ENCODE measurements at regions not wholly inside any gene's neighbourhood (a gene's known extent, or its start where the extent isn't known, plus 50 kb on each side); places are given as distances from the start of the nearest gene placed in this dataset.
"Not testable (repeated sequence)": the region's sequence is repeated elsewhere in the genome, so short reads cannot be mapped to it uniquely, and the experiment has no call there.

DNA sequence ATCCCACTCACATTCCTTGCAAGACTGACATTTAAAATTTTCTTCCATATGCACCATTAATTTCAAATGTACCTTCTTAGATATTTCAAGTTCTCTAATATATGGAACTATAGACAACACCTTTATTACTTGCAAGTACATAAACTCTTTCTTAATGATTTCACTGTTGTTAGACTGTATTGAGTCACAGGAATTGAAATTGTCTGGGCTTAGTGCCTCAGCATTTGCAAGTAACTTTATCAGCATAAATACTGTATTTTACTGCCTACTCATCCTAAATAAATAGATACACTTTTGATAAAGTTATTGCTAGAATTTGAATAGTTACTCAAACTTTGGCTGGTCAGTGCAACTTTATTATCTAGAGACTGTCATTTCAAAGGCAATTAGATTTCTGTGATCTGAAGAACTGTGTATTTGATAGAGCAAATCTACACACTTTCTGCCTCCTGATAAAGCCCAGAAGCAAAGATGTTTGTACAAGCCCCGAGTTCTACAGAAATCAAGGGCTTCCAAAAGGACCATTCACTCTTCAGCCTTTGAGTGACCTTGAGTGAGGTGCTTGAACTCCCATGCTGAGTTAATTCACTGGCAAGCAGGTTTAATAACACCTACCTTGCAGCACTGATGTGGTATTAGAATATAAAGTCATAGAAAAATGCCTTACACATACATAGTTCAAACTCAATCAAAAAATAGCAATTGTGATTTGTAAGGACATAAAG, 91.6 kb downstream of the COX7C start:
- H3K36me3 ChIP-seq (ENCODE audit: insufficient read depth in 1 of 2, low read depth in 1 of 2): no peaks in the 10 kb centered on the region
- WGBS, 3 donors: 44 to 70% (median 64%) methylated on average over 1 of the region's 1 CpG
- no peak overlapping the region for H3K27ac ChIP-seq
- DNase-seq (no peak), ATAC-seq (no peak)
- no peak overlapping the region for H3K4me3 ChIP-seq
- no peaks in the 10 kb centered on the region for H3K9me3 ChIP-seq
- TF ChIP-seq, protein P1, sequence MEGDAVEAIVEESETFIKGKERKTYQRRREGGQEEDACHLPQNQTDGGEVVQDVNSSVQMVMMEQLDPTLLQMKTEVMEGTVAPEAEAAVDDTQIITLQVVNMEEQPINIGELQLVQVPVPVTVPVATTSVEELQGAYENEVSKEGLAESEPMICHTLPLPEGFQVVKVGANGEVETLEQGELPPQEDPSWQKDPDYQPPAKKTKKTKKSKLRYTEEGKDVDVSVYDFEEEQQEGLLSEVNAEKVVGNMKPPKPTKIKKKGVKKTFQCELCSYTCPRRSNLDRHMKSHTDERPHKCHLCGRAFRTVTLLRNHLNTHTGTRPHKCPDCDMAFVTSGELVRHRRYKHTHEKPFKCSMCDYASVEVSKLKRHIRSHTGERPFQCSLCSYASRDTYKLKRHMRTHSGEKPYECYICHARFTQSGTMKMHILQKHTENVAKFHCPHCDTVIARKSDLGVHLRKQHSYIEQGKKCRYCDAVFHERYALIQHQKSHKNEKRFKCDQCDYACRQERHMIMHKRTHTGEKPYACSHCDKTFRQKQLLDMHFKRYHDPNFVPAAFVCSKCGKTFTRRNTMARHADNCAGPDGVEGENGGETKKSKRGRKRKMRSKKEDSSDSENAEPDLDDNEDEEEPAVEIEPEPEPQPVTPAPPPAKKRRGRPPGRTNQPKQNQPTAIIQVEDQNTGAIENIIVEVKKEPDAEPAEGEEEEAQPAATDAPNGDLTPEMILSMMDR (IDR thresholded peaks at IDR 0.05): no peak
- H3K4me1 ChIP-seq: no peaks in the 10 kb centered on the region
- intact Hi-C loops (cut with DNase I): no loop called here
- no peaks in the 10 kb centered on the region for H3K27me3 ChIP-seq (ENCODE audit: insufficient read depth in 3 of 3, low read length in 2 of 3)

DNA sequence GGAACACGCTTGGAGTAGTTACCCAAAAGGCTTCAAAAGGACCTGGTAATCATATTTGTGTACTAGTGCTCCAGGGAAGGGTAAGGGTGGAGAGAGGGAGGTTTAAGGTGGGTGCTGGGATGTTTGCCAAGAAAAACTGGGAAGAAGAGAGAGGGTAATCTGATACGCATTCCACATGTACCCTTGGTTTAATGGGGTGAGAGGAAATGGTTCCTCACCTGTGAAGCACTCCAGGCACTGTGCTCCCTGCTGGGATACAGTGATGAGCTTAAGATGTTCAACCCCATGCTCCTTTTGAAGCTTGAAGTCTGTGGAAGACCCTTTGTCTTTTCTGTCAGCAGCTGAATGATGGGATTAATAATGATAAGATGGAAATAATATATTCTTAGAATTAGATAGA, 98.4 kb downstream of the COX7C start:
- WGBS, 3 donors: 63 to 68% (median 65%) methylated on average over 2 of the region's 2 CpGs
- Histone ChIP-seq H3K4me3 (no peak overlapping the region), H3K36me3 (ENCODE audit: insufficient read depth in 1 of 2, low read depth in 1 of 2) (no peaks in the 10 kb centered on the region), H3K4me1 (no peaks in the 10 kb centered on the region), H3K27ac (no peak overlapping the region), H3K9me3 (no peaks in the 10 kb centered on the region), H3K27me3 (ENCODE audit: insufficient read depth in 3 of 3, low read length in 2 of 3) (no peaks in the 10 kb centered on the region)
- intact Hi-C loops (cut with DNase I): no loop called here
- ATAC-seq (no peak), DNase-seq (no peak)
- TF ChIP-seq, protein P1 (IDR thresholded peaks at IDR 0.05): no peak

DNA sequence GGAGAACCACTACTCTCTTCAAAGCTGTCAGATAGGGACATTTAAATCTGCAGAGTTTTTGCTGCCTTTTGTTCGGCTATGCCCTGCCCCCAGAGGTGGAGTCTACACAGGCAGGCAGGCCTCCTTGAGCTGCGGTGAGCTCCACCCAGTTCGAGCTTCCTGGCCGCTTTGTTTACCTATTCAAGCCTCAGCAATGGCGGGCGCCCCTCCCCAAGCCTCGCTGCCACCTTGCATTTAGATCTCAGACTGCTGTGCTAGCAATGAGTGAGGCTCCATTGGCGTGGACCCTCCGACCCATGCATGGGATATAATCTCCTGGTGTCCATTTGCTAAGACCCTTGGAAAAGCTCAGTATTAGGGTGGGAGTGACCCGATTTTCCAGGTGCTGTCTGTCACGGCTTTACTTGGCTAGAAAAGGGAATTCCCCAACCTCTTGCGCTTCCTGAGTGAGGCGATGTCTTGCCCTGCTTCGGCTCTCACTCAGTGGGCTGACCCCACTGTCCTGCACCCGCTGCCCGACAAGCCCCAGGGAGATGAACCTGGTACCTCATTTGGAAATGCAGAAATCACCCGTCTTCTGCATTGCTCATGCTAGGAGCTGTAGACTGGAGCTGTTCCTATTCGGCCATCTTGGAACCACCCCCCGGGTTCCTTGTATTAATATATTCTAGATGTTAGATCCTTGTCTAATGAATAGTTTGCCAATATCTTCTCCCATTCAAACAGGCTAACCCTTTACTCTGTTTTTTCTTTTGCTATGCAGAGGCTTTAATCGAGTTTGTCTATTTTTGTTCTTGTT, 113.8 kb downstream of the COX7C start:
- intact Hi-C loops (cut with DNase I): not testable (repeated sequence)

DNA sequence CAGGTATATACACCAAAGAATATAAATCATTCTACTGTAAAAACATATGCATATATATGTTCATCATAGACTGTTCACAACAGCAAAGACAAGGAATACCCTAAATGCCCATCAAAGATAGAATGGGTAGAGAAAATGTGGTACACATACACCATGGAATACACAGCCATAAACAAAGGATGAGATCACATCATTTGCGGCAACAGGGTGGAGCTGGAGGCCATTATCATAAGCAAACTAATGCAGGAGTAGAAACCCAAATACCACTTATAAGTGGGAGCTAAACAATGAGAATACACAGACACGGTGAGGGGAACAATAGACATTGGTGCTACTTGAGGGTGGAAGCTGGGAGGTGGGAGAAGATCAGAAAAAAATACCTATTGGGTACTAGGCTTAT, 117.6 kb downstream of the COX7C start:
- Histone ChIP-seq H3K4me1 (no peaks in the 10 kb centered on the region), H3K27me3 (ENCODE audit: insufficient read depth in 3 of 3, low read length in 2 of 3) (no peaks in the 10 kb centered on the region), H3K27ac (no peak overlapping the region), H3K9me3 (peaks cover 4% of the 10 kb centered on the region), H3K4me3 (no peak overlapping the region), H3K36me3 (ENCODE audit: insufficient read depth in 1 of 2, low read depth in 1 of 2) (no peaks in the 10 kb centered on the region)
- 87 to 89% (median 88%) methylated on average over 2 of the region's 2 CpGs for WGBS, 3 donors
- no peak for DNase-seq
- no peak for ATAC-seq
- TF ChIP-seq, protein P1 (IDR thresholded peaks at IDR 0.05): no peak
- intact Hi-C loops (cut with DNase I): no loop called here

More for the DNA sequence above, 113.8 kb downstream of the COX7C start:
- not testable (repeated sequence) for H3K9me3 ChIP-seq; H3K27me3 ChIP-seq (ENCODE audit: insufficient read depth in 3 of 3, low read length in 2 of 3); H3K4me3 ChIP-seq; H3K27ac ChIP-seq; ATAC-seq; H3K4me1 ChIP-seq; H3K36me3 ChIP-seq (ENCODE audit: insufficient read depth in 1 of 2, low read depth in 1 of 2); DNase-seq
- 90 to 97% (median 91%) methylated on average over 17 to 19 of the region's 20 CpGs for WGBS, 3 donors

DNA sequence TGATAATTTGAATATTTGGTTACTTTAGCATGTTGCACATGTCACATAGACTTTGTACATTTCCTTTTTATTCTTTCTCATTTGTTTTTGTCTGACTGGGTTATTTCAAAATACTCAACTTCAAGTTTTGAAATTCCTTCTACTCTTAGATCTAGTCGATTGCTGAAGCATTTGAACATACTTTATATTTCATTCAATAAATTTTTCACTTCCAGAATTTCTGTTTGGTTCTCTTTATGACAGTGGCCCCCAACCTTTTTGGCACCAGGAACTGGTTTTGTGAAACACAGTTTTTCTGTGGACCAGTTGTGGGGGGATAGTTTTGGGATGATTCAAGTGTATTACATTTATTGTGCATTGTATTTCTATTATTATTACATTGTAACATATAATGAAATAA, 119.8 kb downstream of the COX7C start:
- intact Hi-C loops (cut with DNase I): no loop called here

More for the DNA sequence above, 119.8 kb downstream of the COX7C start:
- Histone ChIP-seq H3K9me3 (peaks cover 4% of the 10 kb centered on the region), H3K4me3 (no peak overlapping the region), H3K27ac (no peak overlapping the region), H3K27me3 (ENCODE audit: insufficient read depth in 3 of 3, low read length in 2 of 3) (no peaks in the 10 kb centered on the region), H3K36me3 (ENCODE audit: insufficient read depth in 1 of 2, low read depth in 1 of 2) (no peaks in the 10 kb centered on the region), H3K4me1 (no peaks in the 10 kb centered on the region)
- ATAC-seq (no peak), DNase-seq (no peak)
- 64 to 73% (median 69%) methylated on average over 1 of the region's 1 CpG for WGBS, 3 donors
- TF ChIP-seq, protein P1 (IDR thresholded peaks at IDR 0.05): no peak
